GM10266 (cell line): ENCODE measurements at regions not wholly inside any gene's neighbourhood (a gene's known extent, or its start where the extent isn't known, plus 50 kb on each side); places are given as distances from the start of the nearest gene placed in this dataset.

Source experiments
- DNase-seq: peaks from one replicate; pipeline ENCODE4 v3.0.0; 2012; ENCODE audit errors: extremely low spot score
- CTCF ChIP-seq: IDR thresholded peaks from 2 replicates; pipeline ENCODE4 v1.5.1; 2012; ENCODE audit warnings: mild to moderate bottlenecking, low read depth; ENCODE audit not compliant: control insufficient read depth, insufficient read depth; ENCODE audit errors: missing control alignments

- no peak for DNase-seq
- no peak for TF ChIP-seq CTCF
Measured at GRCh38 chrX:14209034-14209433, 179.3 kb upstream of the GEMIN8 start.

- TF ChIP-seq CTCF = no peak
- DNase-seq = no peak
Measured at GRCh38 chrX:14194711-14195110, 165.0 kb upstream of the GEMIN8 start.

- no peak for DNase-seq
- TF ChIP-seq CTCF = no peak
Measured at GRCh38 chrX:14193547-14193946, 163.9 kb upstream of the GEMIN8 start.

DNA sequence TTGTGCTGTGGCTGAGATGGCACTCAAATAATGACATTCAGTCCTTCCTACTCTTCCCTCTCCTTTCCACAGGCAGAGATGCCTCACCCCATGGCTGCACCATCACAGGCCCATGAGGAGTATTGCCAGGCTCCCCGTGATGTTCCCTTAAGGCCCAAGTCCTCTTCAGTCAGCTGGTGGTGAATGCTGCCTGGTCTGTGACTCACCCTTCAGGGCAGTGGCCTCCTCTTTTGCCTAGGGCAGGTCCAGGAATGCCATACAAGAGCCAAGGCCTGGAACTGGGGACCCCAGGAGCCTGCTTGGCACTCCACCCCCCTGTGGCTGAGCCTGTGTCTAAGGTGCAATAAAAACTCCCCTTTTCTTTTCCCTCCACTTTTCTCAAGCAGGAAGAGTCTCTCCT is 144.2 kb upstream of the GEMIN8 start:
- no peak for DNase-seq
- no peak for TF ChIP-seq CTCF

DNA sequence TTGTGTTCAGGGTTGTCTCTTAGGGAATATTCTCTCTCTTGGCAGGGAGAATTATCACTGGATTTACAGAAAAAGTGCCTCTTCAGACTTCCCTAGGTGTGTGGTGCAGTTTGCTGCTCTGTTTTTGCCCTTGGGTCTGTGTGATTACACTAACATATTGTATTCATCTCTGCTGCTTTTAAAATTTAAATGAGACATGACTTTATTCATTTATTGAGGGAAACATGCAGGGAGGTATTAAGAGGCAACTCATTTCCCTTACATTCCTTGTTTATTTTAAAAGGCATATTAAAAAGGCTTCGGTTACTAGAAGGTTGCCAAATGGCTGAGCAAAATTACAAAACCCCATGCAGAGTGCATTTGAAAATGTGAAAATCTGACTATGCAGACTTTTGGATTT is 135.1 kb upstream of the GEMIN8 start:
- DNase-seq = no peak
- no peak for TF ChIP-seq CTCF

DNA sequence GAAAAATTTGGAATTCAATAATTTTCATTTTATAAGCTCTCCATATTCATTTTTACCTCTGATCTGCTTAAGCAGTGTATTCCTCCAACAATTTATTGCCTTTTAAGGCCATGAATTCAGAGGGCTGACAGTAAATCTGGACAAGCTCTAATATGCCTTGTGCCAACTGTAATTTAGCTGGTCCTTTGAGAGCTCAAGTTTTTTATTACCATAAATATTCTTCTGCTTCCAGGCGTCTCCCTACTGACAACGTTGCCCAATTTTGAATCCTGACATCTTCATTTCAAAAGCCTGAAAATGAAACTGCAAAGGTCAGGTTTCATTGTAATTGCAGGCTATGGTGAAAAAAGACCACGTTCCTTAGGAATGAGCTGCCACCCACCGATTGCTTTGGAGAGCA is 95.8 kb upstream of the GEMIN8 start:
- no peak for TF ChIP-seq CTCF
- DNase-seq = no peak

DNA sequence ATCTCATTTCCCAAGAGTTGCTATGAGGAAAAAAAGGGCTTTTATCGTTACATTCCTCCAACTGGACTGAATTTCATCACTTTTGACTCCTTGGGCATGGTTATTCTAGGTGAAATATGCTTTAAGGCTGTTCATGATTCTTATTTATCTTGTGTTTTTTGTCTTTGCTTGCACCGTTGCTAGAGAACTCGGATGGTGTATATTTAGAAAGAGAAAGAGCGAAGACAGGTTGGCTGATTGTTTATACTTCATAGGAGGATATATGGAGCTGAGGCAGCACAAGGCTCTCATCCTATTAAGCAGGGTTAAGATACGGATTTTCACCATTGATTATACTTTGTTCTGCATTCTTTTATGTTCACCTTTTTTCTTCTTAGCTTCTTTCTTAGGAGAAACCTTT is 94.9 kb upstream of the GEMIN8 start:
- TF ChIP-seq CTCF = no peak
- DNase-seq = no peak
